GM19240 (cell line): ENCODE measurements at regions not wholly inside any gene's neighbourhood (a gene's known extent, or its start where the extent isn't known, plus 50 kb on each side); places are given as distances from the start of the nearest gene placed in this dataset.

Experiments
- DNase-seq: peaks from one replicate; pipeline ENCODE4 v3.0.0; 2011; ENCODE audit warnings: low spot score; ENCODE audit not compliant: insufficient read length

DNA sequence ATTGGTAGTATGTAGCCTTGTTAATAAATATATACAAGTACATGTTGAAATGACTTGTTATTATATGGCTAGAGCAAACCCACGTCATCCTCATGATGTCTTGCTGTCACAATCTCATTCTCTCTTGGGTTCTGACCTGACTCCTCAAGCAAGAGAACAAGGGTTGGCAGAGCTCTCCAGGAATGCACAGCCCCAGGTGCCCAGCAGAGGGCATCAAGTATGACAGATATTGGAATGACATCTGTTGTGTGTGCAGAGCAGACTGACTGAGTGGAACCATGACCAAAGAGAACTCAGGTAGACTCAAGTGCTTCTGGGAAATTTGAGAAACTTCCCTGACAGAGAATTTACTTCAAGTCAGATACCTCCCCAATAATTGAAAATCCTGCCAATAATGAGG, 90.6 kb downstream of the PAX1 start:
- no peak for DNase-seq

DNA sequence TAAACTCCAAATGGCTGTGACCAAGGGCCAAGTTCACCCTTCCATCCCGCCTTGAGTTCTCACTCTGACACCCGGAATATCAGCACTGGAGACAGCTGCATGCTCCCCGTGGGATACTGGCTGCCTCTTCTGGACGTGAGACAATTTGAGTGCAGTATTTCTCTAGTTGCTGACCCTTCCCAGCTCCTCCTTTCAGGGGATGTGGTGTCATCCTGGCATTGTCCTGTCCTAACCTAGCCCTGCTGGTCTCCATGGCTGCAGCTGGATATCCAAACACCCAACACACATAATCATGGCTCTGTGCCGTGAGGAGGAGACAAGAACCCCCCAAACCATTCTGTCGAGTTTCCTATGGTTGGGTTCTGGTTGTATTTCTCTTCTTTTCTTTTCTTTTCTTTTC, 82.6 kb downstream of the PAX1 start:
- no peak for DNase-seq

- DNase-seq = no peak
These were observed 76.1 kb downstream of the PAX1 start for GRCh38 chr20:21781446-21782075.

GRCh38 chr20:21780528-21780927, 75.1 kb downstream of the PAX1 start:
- no peak for DNase-seq
